MM.1S (cell line): ENCODE measurements at regions not wholly inside any gene's neighbourhood (a gene's known extent, or its start where the extent isn't known, plus 50 kb on each side); places are given as distances from the start of the nearest gene placed in this dataset.

Experiments
- DNase-seq: peaks from one replicate; pipeline ENCODE4 v3.0.0-alpha.2; 2015
- H2AFZ ChIP-seq: fragments of 300-600 bp; sonication (generic); 2 replicates; pipeline ENCODE4 v1.6.0; 2016; ENCODE audit warnings: antibody characterized with exemption, low read length
- H3F3A ChIP-seq: fragments of 300-600 bp; sonication (generic); 2 replicates; pipeline ENCODE4 v1.6.1; 2016; ENCODE audit warnings: mild to moderate bottlenecking, antibody characterized with exemption, low read length, moderate library complexity, mixed read lengths; ENCODE audit not compliant: insufficient read depth
- H3K27ac ChIP-seq: fragments of 300-600 bp; sonication (generic); 2 replicates; pipeline ENCODE4 v1.5.1; 2016; ENCODE audit warnings: mild to moderate bottlenecking, low read length
- H3K27me3 ChIP-seq: fragments of 300-600 bp; sonication (generic); replicated peaks from 2 replicates; pipeline ENCODE4 v1.6.0; 2016; ENCODE audit warnings: low read length; ENCODE audit not compliant: insufficient read depth
- H3K36me3 ChIP-seq: fragments of 300-600 bp; sonication (generic); replicated peaks from 2 replicates; pipeline ENCODE4 v1.6.1; 2016; ENCODE audit warnings: mild to moderate bottlenecking, low read length, mixed read lengths; ENCODE audit not compliant: insufficient read depth
- H3K4me1 ChIP-seq: fragments of 300-600 bp; sonication (generic); 2 replicates; pipeline ENCODE4 v1.6.1; 2016; ENCODE audit warnings: low read length, mixed read lengths
- H3K4me2 ChIP-seq: fragments of 300-600 bp; sonication (generic); 2 replicates; pipeline ENCODE4 v1.6.0; 2016; ENCODE audit warnings: low read depth, low read length
- H3K4me3 ChIP-seq: fragments of 300-600 bp; sonication (generic); 2 replicates; pipeline ENCODE4 v1.5.1; 2016; ENCODE audit warnings: low read length, mixed read lengths
- H3K79me2 ChIP-seq: fragments of 300-600 bp; sonication (generic); 2 replicates; pipeline ENCODE4 v1.6.1; 2016; ENCODE audit warnings: mixed run types, low read length, mixed read lengths
- H3K9ac ChIP-seq: fragments of 300-600 bp; sonication (generic); 2 replicates; pipeline ENCODE4 v1.6.1; 2016; ENCODE audit warnings: low read length, mixed read lengths
- H3K9me2 ChIP-seq: fragments of 300-600 bp; sonication (generic); replicated peaks from 2 replicates; pipeline ENCODE4 v1.6.1; 2016; ENCODE audit warnings: mild to moderate bottlenecking, low read length, mixed read lengths; ENCODE audit not compliant: insufficient read depth
- H3K9me3 ChIP-seq: fragments of 300-600 bp; sonication (generic); replicated peaks from 2 replicates; pipeline ENCODE4 v1.6.1; 2016; ENCODE audit warnings: mild to moderate bottlenecking, low read length, mixed read lengths; ENCODE audit not compliant: insufficient read depth
- H4K20me1 ChIP-seq: fragments of 300-600 bp; sonication (generic); 2 replicates; pipeline ENCODE4 v1.6.1; 2016; ENCODE audit warnings: mild to moderate bottlenecking, low read length, moderate library complexity, mixed read lengths; ENCODE audit not compliant: insufficient read depth
- EZH2 ChIP-seq: fragments of 300-600 bp; sonication (generic); optimal IDR thresholded peaks from 2 replicates; pipeline ENCODE3; 2017; ENCODE audit warnings: low read depth, mild to moderate bottlenecking, antibody characterized with exemption, low read length, mixed read lengths
- EZH2phosphoT487 ChIP-seq: fragments of 300-600 bp; sonication (generic); IDR thresholded peaks from 2 replicates; pipeline ENCODE4 v1.6.1; 2018; ENCODE audit warnings: antibody characterized with exemption, low read length
- TF ChIP-seq, protein P1 (sequence below): fragments of 300-600 bp; sonication (generic); IDR thresholded peaks from 2 replicates; pipeline ENCODE4 v1.5.1; 2016; ENCODE audit warnings: antibody characterized with exemption, low read length, mixed read lengths

DNA sequence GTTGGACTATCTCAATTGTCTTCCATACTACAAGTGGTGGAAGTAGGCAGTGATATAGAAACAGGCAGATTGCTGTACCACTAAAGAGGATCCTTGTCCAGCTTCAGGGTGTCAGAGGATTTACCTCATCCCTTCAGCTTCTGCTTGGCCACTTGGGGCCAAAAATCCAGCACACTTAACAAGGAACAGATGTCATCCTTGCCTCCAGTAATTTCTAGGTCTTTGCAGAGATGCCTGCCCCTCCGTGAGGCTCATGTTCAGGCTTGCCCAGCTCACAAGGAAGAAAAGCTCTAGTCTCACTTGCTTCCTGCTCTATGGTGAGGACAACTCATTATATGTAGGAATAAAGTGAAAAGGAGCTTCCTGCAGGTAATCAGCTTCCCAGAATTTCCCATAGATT lies 510.3 kb downstream of the EPHA3 start:
- DNase-seq = no peak
- no peaks in the 10 kb centered on the region for H3K79me2 ChIP-seq
- H3K36me3 ChIP-seq = no peaks in the 10 kb centered on the region
- H3K4me2 ChIP-seq = no peak overlapping the region
- no peak overlapping the region for H2AFZ ChIP-seq
- H3K27me3 ChIP-seq = no peaks in the 10 kb centered on the region
- no peak overlapping the region for H3K4me3 ChIP-seq
- no peaks in the 10 kb centered on the region for H3K9me3 ChIP-seq
- no peaks in the 10 kb centered on the region for H3F3A ChIP-seq
- no peaks in the 10 kb centered on the region for H3K4me1 ChIP-seq
- TF ChIP-seq EZH2phosphoT487 = no peak
- TF ChIP-seq, protein P1, sequence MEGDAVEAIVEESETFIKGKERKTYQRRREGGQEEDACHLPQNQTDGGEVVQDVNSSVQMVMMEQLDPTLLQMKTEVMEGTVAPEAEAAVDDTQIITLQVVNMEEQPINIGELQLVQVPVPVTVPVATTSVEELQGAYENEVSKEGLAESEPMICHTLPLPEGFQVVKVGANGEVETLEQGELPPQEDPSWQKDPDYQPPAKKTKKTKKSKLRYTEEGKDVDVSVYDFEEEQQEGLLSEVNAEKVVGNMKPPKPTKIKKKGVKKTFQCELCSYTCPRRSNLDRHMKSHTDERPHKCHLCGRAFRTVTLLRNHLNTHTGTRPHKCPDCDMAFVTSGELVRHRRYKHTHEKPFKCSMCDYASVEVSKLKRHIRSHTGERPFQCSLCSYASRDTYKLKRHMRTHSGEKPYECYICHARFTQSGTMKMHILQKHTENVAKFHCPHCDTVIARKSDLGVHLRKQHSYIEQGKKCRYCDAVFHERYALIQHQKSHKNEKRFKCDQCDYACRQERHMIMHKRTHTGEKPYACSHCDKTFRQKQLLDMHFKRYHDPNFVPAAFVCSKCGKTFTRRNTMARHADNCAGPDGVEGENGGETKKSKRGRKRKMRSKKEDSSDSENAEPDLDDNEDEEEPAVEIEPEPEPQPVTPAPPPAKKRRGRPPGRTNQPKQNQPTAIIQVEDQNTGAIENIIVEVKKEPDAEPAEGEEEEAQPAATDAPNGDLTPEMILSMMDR = no peak
- TF ChIP-seq EZH2 = no peak
- no peak overlapping the region for H3K27ac ChIP-seq
- H4K20me1 ChIP-seq = no peaks in the 10 kb centered on the region
- no peak overlapping the region for H3K9ac ChIP-seq
- no peaks in the 10 kb centered on the region for H3K9me2 ChIP-seq

DNA sequence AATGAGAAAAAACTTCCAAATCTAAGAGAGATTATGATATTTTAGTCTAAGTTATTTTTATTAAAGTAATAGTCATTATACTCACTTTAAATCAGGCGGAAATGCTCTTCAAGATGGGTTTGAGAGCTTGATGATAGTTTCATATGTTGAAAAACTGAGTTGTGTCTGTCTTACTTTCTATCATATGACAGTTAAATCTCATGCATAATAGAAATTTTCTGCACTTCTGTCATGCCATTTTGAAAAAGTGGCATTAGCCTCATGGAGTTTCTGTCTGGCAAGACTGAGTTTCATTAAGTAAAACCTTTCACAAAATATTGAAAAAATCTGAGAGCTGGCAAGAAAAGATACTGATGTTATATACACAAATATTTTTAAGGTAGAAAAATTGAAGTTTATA lies 511.8 kb downstream of the EPHA3 start:
- Histone ChIP-seq H3K4me3 (no peak overlapping the region), H3K9me2 (no peaks in the 10 kb centered on the region), H3K79me2 (no peaks in the 10 kb centered on the region), H2AFZ (no peak overlapping the region), H3F3A (no peaks in the 10 kb centered on the region), H3K9ac (no peak overlapping the region), H3K27me3 (no peaks in the 10 kb centered on the region), H3K36me3 (no peaks in the 10 kb centered on the region), H4K20me1 (no peaks in the 10 kb centered on the region), H3K9me3 (no peaks in the 10 kb centered on the region), H3K4me2 (no peak overlapping the region), H3K27ac (no peak overlapping the region), H3K4me1 (no peaks in the 10 kb centered on the region)
- no peak for DNase-seq
- TF ChIP-seq, protein P1 = no peak
- TF ChIP-seq EZH2 (no peak), EZH2phosphoT487 (no peak)

- Histone ChIP-seq H3K4me2 (no peak overlapping the region), H3K27me3 (no peaks in the 10 kb centered on the region), H3K36me3 (no peaks in the 10 kb centered on the region), H3K9me3 (no peaks in the 10 kb centered on the region), H3K27ac (no peak overlapping the region), H3K4me3 (no peak overlapping the region), H2AFZ (no peak overlapping the region), H4K20me1 (no peaks in the 10 kb centered on the region), H3K4me1 (no peaks in the 10 kb centered on the region), H3F3A (no peaks in the 10 kb centered on the region), H3K79me2 (no peaks in the 10 kb centered on the region), H3K9ac (no peak overlapping the region), H3K9me2 (no peaks in the 10 kb centered on the region)
- TF ChIP-seq EZH2phosphoT487 = no peak
- TF ChIP-seq, protein P1 = no peak
- TF ChIP-seq EZH2 = no peak
- no peak for DNase-seq
These were observed 514.8 kb downstream of the EPHA3 start for GRCh38 chr3:89622063-89622700.
